NT2/D1 (cell line): ENCODE measurements at regions not wholly inside any gene's neighbourhood (a gene's known extent, or its start where the extent isn't known, plus 50 kb on each side); places are given as distances from the start of the nearest gene placed in this dataset.

Experiments
- DNase-seq: peaks from one replicate; pipeline ENCODE4 v3.0.0-alpha.2; 2011; ENCODE audit warnings: low read depth, low spot score
- H3K27me3 ChIP-seq: 2 replicates; pipeline ENCODE4 v1.6.0; 2011; ENCODE audit warnings: mild to moderate bottlenecking; ENCODE audit not compliant: insufficient read length, insufficient read depth
- H3K36me3 ChIP-seq: 2 replicates; pipeline ENCODE4 v1.6.1; 2011; ENCODE audit warnings: mild to moderate bottlenecking, low read length, mixed read lengths; ENCODE audit not compliant: insufficient read depth, insufficient read length
- H3K4me1 ChIP-seq: 2 replicates; pipeline ENCODE4 v1.5.1; 2011; ENCODE audit not compliant: insufficient read depth, insufficient read length
- H3K4me3 ChIP-seq: 2 replicates; pipeline ENCODE4 v1.5.1; 2011; ENCODE audit warnings: low read depth; ENCODE audit not compliant: insufficient read length
- H3K9ac ChIP-seq: 2 replicates; pipeline ENCODE4 v1.6.0; 2011; ENCODE audit warnings: low read depth; ENCODE audit not compliant: insufficient read length
- H3K9me3 ChIP-seq: 2 replicates; pipeline ENCODE4 v1.5.1; 2011; ENCODE audit warnings: mild to moderate bottlenecking, low read length; ENCODE audit not compliant: insufficient read depth
- SUZ12 ChIP-seq: IDR thresholded peaks from 2 replicates; pipeline ENCODE4 v1.6.1; 2011; ENCODE audit not compliant: insufficient read length, insufficient read depth; ENCODE audit errors: extremely low read depth
- YY1 ChIP-seq: IDR thresholded peaks from 2 replicates; pipeline ENCODE4 v1.6.1; 2011; ENCODE audit not compliant: insufficient read length, insufficient read depth
- ZNF274 ChIP-seq: IDR thresholded peaks from 2 replicates; pipeline ENCODE4 v1.6.1; 2011; ENCODE audit warnings: mild to moderate bottlenecking, low read depth, low read length

GRCh38 chr11:113564527-113565130, 89.4 kb upstream of the DRD2 start:
- Histone ChIP-seq H3K9ac (no peak overlapping the region), H3K4me3 (no peak overlapping the region), H3K27me3 (no peaks in the 10 kb centered on the region), H3K9me3 (no peaks in the 10 kb centered on the region), H3K36me3 (no peaks in the 10 kb centered on the region), H3K4me1 (no peaks in the 10 kb centered on the region)
- no peak for DNase-seq
- TF ChIP-seq YY1: no peak
- TF ChIP-seq ZNF274: no peak
- no peak for TF ChIP-seq SUZ12

- H3K9ac ChIP-seq: no peak overlapping the region
- no peak overlapping the region for H3K4me3 ChIP-seq
- H3K36me3 ChIP-seq: no peaks in the 10 kb centered on the region
- no peaks in the 10 kb centered on the region for H3K27me3 ChIP-seq
- no peak for DNase-seq
- no peaks in the 10 kb centered on the region for H3K4me1 ChIP-seq
- TF ChIP-seq SUZ12 (no peak), ZNF274 (no peak), YY1 (no peak)
- no peaks in the 10 kb centered on the region for H3K9me3 ChIP-seq
Measured at GRCh38 chr11:113563766-113564526, 88.7 kb upstream of the DRD2 start.

GRCh38 chr11:113562981-113563461, 87.8 kb upstream of the DRD2 start:
- H3K4me3 ChIP-seq: no peak overlapping the region
- no peaks in the 10 kb centered on the region for H3K9me3 ChIP-seq
- DNase-seq: no peak
- no peaks in the 10 kb centered on the region for H3K4me1 ChIP-seq
- no peaks in the 10 kb centered on the region for H3K36me3 ChIP-seq
- no peak overlapping the region for H3K9ac ChIP-seq
- H3K27me3 ChIP-seq: no peaks in the 10 kb centered on the region
- TF ChIP-seq SUZ12 (no peak), YY1 (no peak), ZNF274 (no peak)

- no peak overlapping the region for H3K4me3 ChIP-seq
- H3K27me3 ChIP-seq: no peaks in the 10 kb centered on the region
- no peaks in the 10 kb centered on the region for H3K9me3 ChIP-seq
- H3K36me3 ChIP-seq: no peaks in the 10 kb centered on the region
- no peaks in the 10 kb centered on the region for H3K4me1 ChIP-seq
- no peak overlapping the region for H3K9ac ChIP-seq
- no peak for DNase-seq
- TF ChIP-seq YY1 (no peak), ZNF274 (no peak), SUZ12 (no peak)
Measured at GRCh38 chr11:113562576-113562975, 87.4 kb upstream of the DRD2 start.

DNA sequence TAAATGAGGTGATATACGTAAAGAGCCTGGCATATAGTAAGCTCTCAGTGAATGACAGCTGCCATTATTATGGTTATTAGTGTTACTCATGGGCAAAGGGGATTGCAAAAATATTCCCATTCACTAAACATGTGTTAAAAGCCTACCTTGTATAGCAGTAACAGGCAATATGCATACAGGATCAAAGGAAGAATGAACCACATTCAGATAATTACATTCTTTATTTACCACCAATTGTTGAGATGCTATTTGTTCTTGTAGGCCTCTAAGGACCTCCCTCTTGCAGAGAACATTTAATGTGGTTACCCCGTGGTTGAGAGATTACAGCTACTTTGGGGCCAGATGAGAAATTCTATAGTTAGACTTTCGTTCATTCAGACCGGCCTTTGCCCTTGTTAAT, 82.7 kb upstream of the DRD2 start:
- H3K4me3 ChIP-seq: no peak overlapping the region
- TF ChIP-seq YY1 (no peak), ZNF274 (no peak), SUZ12 (no peak)
- H3K27me3 ChIP-seq: no peaks in the 10 kb centered on the region
- no peak overlapping the region for H3K9ac ChIP-seq
- H3K36me3 ChIP-seq: no peaks in the 10 kb centered on the region
- H3K4me1 ChIP-seq: peaks cover 2% of the 10 kb centered on the region
- DNase-seq: no peak
- H3K9me3 ChIP-seq: no peaks in the 10 kb centered on the region

- Histone ChIP-seq H3K4me1 (peaks cover 2% of the 10 kb centered on the region), H3K4me3 (no peak overlapping the region), H3K9ac (no peak overlapping the region), H3K36me3 (no peaks in the 10 kb centered on the region), H3K27me3 (no peaks in the 10 kb centered on the region), H3K9me3 (no peaks in the 10 kb centered on the region)
- DNase-seq: no peak
- no peak for TF ChIP-seq SUZ12
- no peak for TF ChIP-seq ZNF274
- no peak for TF ChIP-seq YY1
Measured at GRCh38 chr11:113556036-113556435, 80.8 kb upstream of the DRD2 start.

GRCh38 chr11:113555071-113555619, 79.9 kb upstream of the DRD2 start:
- TF ChIP-seq SUZ12 (no peak), ZNF274 (no peak), YY1 (no peak)
- H3K9ac ChIP-seq: no peak overlapping the region
- no peaks in the 10 kb centered on the region for H3K9me3 ChIP-seq
- H3K36me3 ChIP-seq: no peaks in the 10 kb centered on the region
- H3K4me1 ChIP-seq: peaks cover 2% of the 10 kb centered on the region
- H3K27me3 ChIP-seq: no peaks in the 10 kb centered on the region
- no peak for DNase-seq
- no peak overlapping the region for H3K4me3 ChIP-seq
